ENCODE measurements at regions not wholly inside any gene's neighbourhood (a gene's known extent, or its start where the extent isn't known, plus 50 kb on each side); places are given as distances from the start of the nearest gene placed in this dataset.
"Not testable (repeated sequence)": the region's sequence is repeated elsewhere in the genome, so short reads cannot be mapped to it uniquely, and the experiment has no call there.

DNA sequence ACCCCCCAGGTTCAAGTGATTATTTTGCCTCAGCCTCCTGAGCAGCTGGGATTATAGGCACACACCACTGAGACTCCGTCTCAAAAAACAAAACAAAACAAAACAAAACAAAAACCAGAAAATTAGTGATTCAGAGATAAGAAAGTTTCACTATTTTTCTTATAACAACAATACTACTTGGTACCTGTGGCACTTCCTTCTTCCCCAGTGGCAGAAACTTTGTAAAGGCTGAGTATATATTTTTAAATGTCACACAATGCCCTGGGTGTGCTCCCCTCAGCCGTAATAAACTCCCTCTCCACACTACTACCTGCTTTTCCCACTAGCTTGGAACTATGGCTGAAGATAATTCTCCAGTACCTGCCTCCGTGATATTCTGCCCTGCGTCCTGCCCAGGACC is 177.7 kb upstream of the TTC14 start:
- DNase-seq = not testable (repeated sequence)

GRCh38 chr3:180430896-180431295 is 171.1 kb upstream of the TTC14 start:
- DNase-seq = no peak

- DNase-seq = no peak
These were observed 168.8 kb upstream of the TTC14 start for GRCh38 chr3:180433152-180433551.

GRCh38 chr3:180447136-180447535 is 154.8 kb upstream of the TTC14 start:
- DNase-seq = no peak

- not testable (repeated sequence) for DNase-seq
These were observed 153.6 kb upstream of the TTC14 start for GRCh38 chr3:180448407-180448806.

DNA sequence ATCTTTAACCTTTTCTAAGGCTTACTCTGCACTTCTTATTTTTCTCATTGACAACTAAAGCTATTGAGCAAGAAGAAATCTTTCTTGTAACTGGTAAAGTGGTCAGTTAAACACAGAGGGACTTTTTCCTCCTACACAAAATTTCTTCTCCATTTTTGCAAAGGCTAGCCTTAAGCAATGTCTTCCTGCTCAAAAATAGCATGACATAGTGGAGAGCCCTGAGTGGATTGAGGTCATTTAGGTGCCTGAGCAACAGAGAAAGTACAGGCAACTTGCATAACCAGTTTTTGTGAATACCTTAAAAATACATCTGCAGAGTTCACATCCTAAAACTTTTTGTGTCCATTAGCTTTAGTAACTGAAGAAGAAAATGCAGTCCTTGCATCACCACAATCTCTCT is 144.7 kb upstream of the TTC14 start:
- no peak for DNase-seq

- DNase-seq = no peak
These were observed 135.5 kb upstream of the TTC14 start for GRCh38 chr3:180466401-180467011.

- no peak for DNase-seq
These were observed 134.8 kb upstream of the TTC14 start for GRCh38 chr3:180467177-180467576.

DNA sequence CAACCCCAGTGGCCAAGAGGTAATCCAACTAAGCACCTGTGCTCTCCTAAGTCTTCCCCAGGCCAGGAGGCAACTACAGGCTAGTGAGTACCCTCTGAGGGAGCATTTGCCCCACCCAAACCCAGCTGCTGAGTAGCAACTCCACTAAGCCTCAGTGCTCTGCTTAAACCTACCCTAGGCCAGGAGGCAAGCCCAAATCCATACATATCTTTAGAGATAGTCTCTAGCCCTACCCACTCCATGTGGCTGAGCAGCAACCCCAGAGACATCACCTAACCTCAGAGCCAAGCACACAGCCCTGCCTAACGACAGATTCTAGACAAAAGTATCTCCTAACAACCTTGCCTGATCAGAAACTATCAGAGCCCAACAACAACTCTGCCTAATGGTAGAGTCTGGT is 132.8 kb upstream of the TTC14 start:
- DNase-seq = no peak

DNA sequence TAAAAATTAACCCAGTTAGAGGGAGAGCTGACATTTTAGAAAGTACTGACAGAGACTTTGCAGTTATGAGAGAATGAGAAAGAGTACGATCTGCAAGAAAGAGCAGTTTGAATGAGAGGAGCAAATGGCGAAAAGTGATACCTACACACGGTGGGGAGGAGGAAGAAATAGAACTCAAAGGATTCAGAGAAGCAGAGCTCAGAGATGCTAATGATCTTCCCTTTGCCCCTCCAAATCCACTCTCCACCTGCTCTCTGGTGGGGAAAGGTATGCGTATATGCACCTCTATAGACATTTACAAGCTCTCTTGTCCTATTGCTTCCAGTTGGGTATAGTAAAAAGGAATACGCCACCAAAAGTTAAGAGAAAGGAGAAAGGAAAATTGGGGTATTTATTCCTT is 123.3 kb upstream of the TTC14 start:
- no peak for DNase-seq

DNA sequence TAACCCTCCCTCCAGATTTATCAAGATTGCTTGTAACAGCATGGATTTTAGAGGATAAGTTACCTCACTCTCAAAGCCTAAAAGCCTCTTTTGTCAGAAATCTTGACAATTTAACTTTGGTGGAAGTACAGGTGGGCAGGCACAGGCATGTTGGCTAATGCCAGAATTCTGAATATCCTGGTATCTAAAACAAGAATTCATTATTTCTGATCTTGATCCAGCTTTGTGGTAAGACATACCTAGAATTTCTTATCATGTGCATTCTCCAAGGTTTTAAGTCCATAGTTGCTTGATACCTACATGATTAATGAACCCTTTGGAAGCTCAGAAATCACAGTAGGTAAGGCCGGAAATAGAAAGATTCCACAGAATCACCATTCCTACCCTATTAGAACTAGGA is 109.9 kb upstream of the TTC14 start:
- no peak for DNase-seq

DNA sequence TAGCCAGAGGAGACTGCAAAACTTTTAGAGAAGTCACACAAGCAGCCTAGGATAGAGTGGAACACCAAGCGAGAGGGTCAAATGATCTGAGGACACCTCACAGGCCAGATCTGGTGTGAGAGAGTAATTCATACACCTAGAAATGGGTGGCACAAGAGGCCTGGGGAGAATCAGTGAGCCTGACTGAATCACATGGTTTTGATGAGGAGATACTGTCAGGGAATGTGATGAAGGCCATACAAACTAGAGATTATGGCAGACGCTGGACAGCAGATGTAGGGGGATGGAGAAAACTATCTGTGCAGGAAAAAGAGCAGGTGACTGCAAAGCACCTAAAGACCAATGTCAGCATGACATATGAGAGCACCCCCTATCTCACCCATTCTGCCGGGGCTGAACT is 105.0 kb upstream of the TTC14 start:
- no peak for DNase-seq

- no peak for DNase-seq
These were observed 85.6 kb upstream of the TTC14 start for GRCh38 chr3:180516368-180516767.

DNA sequence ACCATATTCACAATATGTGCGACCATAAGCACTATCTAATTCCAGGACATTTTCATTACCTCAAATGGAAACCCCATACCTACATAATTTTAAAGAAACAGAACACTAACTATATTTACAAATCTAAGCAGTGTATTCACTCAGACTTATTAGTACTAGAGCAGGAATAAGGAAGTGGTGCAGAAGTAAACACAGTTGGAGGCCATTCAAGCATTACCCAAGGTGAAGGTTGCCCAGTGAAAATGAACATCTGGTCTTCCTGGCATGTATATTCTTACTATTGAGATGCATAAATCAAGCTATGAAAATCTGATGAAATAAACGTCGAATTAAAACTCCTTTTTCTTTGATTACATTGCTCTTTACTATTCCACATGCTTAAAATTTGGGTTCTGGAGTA is 78.9 kb upstream of the TTC14 start:
- no peak for DNase-seq

GRCh38 chr3:180528843-180529242 is 73.1 kb upstream of the TTC14 start:
- no peak for DNase-seq

- DNase-seq = no peak
These were observed 72.2 kb upstream of the TTC14 start for GRCh38 chr3:180529778-180530177.

GRCh38 chr3:180530276-180530675 is 71.7 kb upstream of the TTC14 start:
- DNase-seq = no peak

DNA sequence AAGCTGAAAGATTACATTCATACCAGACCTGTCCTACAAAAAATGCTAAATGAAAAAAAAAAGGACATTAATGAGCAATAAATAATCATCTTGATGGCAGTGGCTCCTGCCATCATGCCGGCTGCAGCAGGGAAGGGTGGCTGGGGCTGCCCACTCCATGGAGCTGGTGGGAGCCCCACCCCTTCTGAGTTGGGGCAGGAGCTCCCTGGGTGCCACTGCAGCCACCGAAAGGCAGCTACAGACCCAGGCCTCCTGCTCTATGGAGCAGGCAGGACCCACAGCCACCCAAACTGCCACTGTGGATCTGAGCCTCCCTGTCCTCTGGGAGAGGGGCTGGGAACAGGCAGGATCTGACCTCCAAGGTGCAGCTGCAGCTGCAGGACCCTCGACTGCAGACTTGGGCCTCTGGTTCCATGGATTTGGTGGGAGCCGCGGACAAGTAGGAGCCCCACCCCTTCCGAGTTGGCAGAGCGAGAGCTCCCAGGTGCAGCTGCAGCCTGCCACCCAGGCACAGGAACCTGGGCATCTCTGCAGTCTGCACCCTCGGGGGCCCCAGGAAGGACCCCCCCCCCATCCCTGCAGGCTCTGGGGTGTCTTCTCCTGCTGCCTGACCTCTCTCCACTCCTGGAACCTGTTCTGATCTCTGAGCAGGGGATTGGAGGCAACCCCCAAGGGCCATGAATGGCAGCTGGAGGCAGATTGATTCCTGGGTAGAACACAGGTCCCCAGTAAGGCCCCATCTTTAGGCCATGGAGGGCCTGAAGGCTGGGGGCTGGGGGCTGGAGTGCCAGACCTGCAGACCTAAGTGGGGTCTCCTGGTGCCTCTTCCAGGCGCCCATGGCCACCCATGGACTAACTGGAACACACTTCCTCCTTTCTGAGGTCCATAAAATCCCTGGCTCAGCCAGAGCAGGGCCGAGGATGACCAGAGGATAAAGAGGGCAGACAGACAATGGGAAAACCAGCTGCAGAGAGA is 70.4 kb upstream of the TTC14 start:
- DNase-seq = no peak

DNA sequence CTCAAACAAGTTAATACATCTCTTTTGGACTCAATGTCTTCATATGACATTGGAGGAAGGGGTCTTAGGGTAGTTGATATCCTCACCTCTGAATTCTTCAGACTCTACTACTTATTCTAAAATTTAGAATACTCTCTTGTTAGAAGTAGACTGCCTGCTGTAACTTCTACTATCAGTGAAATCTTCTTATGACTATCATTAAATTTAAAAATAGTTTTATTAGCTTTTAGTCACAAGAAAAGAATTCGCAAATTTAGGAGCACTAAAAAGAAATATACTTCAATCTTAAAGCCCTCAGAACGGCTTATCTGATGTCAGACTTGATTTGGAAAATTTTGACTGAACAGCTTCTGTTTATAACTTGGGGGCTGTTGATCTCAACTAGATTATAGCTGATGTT is 67.1 kb upstream of the TTC14 start:
- DNase-seq = no peak

GRCh38 chr3:180538493-180538892 is 63.5 kb upstream of the TTC14 start:
- no peak for DNase-seq

DNA sequence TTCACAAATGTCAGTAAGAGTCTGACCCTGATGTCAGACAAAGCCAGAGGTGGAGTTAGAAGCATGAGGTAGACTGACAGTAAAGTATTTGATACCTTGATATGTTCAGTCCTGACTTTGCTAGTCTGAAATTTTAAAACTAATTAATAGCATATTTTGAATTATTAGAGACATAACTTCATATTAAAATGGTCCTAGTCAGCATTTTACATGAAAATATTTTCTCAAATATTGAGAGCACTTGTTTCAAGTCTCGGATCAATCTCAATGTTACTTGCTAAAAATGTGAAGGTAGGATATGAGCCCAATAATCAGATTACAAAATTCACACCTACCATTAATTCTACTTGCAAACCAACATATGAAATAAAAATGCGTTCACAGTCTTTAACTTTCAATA is 58.1 kb upstream of the TTC14 start:
- no peak for DNase-seq

DNA sequence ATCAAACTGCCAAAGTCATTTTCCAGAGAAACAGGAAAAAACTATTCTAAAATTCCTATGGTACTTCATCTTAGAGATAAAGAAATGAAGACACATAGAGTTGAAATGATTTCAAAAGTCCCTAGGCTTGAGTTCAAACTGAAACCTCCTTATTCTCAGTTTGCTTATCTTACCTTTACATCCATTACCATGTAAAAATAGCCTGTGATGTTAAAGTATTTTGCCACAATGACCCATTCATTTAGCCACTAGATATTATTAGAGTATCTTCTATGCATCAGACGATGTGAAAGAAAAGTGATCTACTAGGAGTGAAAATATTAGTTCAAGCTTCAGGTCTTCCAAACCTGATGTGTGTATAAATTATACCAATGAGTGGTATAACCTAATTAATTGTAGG is 55.1 kb upstream of the TTC14 start:
- DNase-seq = no peak

GRCh38 chr3:180548050-180548449 is 53.9 kb upstream of the TTC14 start:
- no peak for DNase-seq

All from NCI-H2227 treated with DMSO at 0.1 percent for 48 hours (cell line).